GM19025 (cell line): ENCODE measurements at regions not wholly inside any gene's neighbourhood (a gene's known extent, or its start where the extent isn't known, plus 50 kb on each side); places are given as distances from the start of the nearest gene placed in this dataset.
"Not testable (repeated sequence)": the region's sequence is repeated elsewhere in the genome, so short reads cannot be mapped to it uniquely, and the experiment has no call there.

Source experiments
- ATAC-seq: cut with Tn5 transposase; IDR thresholded peaks from one replicate; pipeline ENCODE4 v1.9.1; 2021; ENCODE audit warnings: mild to moderate bottlenecking, low read depth, moderate library complexity; ENCODE audit not compliant: unreplicated experiment

DNA sequence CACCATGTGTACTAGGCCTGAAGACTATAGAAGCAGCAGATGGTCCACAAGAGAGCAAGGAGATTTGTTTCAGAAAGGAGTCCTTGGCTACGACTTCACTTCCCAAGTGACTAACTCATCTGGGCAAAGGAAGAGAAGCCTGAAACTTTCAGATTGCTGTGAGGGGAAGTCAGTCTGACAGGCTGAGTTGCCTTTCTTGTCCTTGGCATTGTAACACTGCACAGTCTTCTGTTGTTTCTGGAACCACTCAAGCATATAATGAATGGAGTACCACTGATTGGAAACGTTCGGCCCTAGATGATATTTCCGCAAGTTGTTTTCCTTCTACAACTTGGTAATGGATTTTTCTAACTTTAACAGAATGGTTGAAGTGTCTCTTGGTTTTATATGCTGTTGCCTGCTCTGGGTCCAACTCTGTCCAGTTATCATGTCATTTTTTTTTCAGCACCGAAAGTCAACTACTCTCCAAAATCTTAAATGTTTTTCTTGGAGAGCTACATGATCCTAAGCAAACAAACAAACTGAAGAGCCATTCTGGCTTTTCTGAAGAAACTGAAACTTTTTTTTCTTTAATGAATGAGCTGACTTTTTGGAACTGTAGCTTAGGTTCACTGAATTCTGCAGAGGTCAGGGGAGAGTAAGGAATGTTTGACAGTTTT is 685.7 kb downstream of the MECOM start:
- no peak for ATAC-seq

DNA sequence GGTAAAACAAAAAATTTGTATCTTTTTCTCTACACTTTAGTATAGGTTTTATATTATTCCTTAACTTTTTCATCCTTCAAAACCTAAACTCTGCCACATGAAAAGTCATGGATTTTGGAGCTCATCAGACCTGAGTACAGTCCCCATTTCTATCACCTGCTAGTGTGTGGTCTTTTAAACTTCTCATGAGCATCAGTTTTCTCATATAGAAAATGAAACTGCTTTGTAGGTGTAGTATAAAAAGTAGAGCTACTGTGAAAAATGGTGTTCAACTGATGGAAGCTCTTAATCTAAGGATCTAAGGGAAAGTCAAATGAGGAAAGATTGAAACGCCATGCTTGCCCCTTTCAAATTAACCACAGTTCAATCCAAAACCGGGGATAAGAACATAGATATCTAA is 686.5 kb downstream of the MECOM start:
- no peak for ATAC-seq

DNA sequence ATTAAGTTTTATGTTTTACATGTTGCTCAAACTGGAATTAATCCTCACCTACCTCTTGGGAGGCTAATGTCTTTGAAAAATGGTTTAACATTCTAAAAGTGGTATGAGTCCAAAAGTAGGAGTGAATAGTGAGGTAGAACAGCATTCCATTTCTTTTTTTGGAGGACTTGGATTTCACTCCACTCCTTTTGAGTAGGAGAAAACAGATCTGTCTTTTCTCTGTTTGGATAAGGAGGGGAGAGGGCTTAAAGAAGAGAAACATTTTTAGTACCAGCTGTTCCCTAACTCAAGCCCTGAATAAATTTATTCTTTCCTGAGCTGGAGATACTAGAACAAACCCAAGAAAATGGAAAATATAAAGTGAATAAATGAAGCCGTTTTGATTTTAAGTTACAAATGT is 687.9 kb downstream of the MECOM start:
- ATAC-seq: no peak

DNA sequence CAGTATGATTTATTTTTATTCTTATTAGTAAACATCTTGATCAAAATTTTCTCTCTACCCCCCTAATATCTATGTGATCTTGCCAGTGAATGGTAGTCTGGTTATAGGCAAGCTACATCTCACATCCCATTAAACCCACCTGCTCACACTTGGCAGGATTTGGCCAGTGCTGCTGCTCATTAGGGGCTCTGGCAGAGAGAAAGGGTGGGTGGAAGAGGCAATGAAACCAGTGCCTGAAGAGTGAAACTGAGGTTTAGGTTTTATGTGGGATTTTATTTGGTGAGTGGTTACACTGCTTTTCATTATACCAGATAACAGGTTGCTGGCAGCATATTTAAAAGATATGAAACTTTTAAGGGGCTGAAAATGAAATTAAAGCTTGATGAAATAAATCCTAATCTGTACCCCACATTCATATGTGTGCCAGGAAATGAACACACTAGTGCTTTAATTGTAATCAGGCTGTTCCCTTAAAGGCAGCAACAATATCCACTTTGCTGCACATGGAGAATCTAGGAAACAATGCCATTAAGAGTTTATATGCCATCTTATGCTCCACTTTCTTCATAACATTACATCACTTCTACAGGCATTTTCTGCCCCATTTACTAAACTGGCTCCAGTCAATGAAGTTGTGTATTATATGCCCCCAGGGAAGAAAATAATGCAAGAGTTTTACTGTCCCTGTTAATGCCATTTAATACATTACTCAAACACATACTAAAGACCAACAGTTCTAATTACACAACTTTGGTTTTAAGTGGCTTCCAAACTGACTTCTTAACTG is 688.7 kb downstream of the MECOM start:
- ATAC-seq: no peak

DNA sequence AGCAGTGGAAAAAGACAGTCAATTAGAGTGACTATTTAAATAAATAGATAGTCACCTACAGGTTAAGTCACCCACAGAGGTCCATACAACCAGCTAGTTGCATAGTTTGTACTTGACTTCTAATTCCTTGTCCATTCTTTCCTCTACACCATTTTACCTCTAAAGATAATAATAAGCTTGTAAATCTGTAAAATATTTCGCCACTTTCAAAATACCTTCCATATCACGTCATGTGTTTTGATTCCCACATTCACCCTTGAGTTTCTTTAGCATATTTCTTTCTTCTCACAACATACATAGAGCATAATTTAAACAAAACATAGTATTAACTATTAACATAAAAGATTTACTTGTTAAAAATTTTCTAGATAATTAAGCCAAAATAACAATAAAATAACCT is 689.6 kb downstream of the MECOM start:
- ATAC-seq: no peak

DNA sequence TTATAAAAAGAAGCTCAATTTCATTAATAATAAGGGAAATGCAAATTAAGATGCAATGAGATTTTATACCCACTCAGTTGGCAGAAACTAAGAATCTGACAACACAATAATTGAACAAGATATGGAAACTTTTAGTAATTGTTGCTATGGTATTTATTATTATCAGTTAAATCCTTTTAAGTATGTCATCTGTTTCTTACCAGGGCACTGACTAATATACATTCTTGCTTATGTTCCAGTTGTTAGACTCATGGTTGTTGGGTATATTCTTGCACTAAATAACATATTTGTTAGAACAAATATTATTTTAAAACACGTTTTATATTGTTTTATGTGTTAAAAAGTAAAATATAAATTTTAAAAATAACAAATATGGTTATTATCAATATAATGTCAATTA is 690.3 kb downstream of the MECOM start:
- no peak for ATAC-seq

DNA sequence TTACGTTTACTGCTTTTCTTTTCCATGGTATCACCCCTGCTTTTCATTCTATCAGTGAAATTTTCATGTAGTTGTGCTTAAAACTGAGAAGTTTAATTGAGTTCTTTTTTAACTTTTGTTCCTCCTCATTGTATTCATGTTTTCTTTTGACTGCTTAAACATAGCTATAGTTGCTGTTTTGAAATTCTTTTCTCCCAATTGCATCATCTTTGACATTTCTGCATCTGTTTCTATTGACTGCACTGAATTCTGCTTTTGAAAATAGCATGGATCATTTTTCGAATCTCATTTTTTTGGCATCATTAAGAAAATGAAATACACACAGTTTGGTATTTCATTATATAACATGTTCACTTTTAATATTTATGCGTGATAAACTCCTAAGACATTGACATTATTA is 694.9 kb downstream of the MECOM start:
- ATAC-seq: no peak

DNA sequence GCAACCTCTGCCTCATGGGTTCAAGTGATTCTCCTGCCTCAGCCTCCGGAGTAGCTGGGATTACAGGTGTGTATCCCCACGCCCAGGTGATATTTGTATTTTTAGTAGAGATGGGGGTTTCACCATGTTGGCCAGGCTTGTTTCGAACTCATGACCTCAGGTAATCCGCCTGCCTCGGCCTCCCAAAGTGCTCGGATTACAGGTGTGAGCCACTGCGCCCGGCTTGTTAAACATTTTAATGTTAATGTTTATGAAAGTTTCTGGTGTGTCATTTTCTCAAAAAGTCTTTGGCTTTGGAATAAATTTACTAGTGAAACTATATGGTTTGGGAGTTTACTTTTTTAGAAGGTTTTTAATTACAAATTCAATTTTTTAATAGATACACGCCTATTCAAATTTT is 698.8 kb downstream of the MECOM start:
- no peak for ATAC-seq

DNA sequence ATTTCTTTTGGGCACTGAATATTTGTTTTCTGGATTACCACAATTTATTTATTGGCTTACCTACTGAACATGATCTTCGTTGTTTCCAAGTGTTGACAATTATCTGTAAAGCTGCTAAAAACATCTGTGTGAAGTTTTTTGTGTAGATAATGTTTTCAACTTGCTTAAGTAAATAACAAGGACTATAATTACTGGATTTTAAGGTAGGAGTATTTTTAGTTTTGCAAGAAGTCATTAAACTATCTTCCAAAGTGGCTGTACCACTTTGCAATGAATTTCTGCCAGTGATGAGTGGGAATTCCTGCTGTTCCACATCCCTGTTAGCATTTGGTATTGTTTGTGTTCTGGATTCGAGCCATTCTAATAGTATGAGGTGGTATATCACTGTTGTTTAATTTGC is 702.2 kb downstream of the MECOM start:
- ATAC-seq: no peak

DNA sequence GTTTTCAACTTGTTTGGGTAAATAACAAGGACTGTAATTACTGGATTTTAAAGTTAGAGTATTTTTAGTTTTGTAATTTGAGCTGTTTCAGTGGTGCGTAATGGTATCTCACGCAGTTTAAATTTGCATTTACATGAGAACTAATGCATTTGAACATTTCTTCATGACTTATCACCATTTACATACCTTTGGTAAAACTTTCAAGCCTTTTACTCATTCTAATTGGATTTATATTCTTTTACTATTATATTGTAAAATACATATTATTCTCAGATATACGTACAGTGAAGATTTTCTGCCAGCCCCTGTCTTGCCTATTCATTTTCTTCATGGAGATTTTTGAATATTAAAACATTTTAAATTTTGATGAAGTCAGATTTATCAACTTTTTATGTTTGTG is 703.8 kb downstream of the MECOM start:
- no peak for ATAC-seq

DNA sequence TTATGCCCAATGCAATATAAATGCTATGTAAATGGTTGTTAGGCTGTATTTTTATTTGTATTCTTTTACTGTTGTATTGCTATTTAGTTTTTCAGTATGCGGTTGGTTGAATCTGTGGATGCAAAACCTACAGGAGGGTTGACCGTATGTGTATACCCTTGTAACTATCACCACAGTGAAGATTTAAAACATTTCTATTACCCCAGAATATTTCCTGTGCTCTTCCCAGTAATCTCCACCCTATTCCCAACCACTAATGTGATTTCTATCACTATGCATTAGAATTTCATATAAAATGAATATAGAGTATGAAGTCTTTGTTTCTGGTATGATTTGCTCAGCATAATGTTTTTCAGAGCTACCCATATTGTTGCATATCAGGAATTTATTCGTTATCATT is 705.0 kb downstream of the MECOM start:
- no peak for ATAC-seq

DNA sequence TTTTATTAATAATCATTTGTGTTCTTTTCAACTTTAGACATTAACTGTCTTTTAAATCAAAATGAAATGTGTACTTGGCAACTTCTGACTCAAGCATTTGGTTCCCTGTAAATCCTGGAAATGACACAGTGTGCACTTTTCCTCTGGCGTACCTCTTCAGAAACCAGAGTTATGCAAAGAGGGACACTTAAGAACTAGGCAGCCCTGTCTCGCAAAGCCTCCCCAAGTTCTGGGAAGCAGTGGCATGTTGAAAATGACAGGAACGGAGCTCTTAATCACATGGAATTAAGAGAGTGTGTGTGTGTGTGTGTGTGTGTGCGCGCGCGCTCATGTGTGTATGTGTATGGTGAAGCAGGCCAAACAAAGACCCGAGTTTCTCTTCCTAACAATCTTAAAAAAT is 707.4 kb downstream of the MECOM start:
- no peak for ATAC-seq

DNA sequence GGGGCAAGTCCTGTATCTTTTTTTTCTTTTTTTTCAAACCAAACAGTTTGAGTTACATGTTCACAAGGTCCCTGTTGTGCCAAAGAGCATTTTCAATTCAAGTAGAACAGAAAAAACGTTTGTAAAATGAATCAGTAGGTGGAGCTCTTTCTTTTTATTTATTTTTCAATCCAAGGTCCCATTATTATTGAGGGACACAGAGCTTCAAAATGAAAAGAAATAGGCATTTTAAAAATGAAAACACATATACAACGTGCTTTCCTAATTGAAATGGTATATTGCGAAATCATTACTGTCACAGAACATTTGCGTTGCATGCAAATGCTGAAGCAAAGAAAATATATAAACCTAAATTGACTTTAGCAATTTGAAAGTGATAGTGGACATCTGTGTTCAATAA is 711.0 kb downstream of the MECOM start:
- ATAC-seq: no peak

DNA sequence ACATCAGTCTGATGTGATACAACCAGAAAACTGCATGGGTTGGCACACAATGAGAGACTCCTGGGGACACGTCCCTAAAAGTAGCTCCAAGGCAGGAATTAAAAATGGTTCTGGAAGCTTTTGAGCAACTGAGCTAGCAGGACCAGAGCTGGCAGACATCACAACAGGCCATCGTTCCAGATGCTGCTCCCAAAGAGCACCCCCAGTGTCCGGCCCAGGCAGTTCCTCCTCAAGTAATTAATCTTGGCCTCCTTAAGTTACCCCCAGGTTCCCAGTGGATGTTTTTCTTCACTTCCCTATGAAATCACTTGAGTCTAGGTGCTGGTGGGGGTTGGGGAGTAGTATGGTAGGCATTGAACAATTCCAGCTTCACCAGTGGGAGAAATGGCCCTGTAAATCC is 711.6 kb downstream of the MECOM start:
- no peak for ATAC-seq

DNA sequence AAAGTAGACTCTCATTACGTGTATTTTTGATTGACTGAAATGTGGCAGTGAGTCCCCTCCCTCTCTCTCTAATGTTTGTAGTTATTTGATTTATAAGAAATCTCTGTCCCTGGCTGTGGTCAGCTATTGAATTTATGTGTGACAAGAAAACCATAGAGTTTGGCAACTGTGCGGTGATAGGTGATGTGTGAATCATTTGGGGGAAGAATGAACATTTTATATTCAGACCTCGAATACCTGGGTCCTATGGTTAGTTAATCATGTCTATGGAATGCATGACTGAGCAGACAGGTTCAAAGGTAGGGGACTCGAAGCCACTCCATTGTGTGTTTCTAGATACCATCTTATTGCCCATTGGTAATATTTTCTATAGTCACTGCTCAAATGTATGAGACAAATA is 712.1 kb downstream of the MECOM start:
- no peak for ATAC-seq

DNA sequence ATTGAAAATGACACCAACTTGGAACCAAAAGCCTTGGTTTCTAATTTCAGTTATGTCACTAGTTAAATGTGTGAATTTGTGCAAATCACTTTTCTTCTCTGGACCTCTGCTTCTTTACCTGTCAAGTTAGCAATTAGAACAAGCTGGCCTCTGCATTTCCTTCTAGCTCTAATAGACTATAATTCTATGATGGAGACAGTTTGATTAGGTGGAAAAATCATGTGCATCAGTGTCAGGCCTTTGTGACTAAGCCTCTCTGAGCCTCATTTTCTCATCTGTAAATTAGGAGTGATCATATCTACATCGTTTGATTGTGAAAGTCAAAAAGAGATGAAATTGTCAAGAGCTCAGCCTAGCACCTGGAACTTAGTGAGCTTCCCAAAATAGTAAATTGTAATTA is 712.9 kb downstream of the MECOM start:
- no peak for ATAC-seq

DNA sequence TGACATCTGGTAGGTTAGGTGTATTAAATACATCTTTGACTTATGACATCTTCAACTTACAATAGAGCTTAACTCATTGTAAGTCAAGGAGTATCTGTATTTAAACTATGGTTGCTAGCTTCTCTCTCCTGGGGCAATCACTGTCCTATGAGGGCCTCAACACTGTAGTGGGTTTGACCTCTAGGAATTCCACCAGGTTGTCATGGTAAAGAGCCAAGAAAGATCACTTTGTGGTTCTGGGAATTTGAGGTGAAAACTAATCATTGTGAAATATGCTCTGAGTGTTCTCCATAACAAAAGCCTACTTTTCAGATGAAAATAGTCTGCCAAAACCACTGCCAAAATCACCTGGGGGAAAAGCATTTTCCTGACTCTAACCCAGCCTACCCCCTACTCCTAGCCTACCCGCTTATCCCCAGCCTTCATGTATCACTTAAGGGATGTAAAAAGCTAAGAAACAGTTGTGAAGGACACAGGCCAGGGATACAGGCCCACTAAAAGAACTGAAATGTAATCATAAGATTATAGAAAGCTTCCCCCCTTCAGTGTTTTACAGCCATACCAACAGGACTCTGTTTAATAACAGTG is 723.8 kb downstream of the MECOM start:
- no peak for ATAC-seq

DNA sequence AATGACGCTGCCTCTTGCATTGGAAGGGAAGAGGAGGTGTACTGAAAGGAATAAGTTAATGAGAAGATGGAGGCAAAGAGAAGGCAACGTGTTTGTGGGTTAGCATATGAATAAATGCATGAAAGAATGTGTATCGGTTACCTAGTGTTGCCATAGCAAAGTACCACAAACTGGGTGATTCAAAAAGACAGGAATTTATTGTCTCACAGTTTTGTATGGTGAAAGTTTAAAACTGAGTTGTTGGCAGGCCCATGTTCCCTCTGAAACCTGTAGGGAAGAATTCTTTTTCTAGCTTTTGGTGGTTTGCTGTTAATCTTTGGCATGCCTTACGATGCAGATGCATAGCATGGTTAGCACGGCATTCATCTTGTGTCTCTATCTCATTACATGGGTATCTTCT is 729.9 kb downstream of the MECOM start:
- no peak for ATAC-seq

DNA sequence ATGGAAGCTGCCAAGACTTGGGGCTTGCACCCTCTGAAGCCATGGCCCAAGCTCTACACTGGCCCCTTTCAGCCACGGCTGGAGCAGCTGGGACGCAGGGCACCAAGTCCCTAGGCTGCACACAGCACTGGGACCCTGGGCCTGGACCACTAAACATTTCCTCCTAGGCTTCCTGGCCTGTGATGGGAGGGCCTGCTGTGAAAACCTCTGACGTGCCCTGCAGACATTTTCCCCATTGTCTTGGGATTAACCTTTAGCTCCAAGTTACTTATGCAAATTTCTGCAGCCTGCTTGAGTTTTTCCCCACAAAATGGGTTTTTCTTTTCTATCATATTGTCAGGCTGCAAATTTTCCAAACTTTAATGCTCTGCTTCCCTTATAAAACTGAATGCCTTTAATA is 733.5 kb downstream of the MECOM start:
- not testable (repeated sequence) for ATAC-seq

DNA sequence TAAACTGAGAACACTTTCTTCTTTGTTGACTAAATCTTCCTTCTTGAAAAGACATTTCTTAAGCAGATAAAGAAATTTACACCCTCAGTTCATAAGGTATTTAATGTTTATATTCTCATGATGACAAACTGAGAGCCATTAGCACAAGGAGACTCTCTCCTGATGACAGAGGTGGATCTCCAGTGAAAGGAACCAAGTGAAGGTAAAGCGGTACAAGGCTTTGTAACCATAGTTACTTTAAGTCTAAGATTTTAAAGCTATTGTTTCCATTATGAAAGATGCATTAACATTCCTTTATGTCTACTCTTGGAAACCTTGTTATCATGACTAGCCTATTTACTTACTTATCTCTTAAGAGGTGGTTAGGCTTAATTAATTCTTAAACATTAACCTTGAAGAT is 737.1 kb downstream of the MECOM start:
- ATAC-seq: no peak

DNA sequence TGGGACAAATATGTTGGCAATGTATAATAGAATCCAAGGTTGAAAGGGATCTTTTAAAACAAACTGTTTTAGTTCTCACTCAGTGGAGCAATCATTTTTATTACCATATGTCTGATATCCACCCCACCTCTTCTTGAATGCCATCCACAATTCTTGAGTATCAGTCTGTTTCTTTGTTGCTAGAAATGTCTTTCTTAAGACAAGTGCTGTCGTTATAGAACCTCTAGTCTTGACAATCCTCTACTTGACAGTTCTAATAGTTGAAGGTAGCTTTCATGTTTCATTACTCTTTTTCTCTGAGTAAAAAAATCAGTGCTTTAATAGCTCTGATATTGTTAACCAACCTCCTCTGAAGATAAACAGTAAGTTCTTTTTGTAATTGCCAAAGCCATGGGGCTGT is 737.9 kb downstream of the MECOM start:
- ATAC-seq: no peak

DNA sequence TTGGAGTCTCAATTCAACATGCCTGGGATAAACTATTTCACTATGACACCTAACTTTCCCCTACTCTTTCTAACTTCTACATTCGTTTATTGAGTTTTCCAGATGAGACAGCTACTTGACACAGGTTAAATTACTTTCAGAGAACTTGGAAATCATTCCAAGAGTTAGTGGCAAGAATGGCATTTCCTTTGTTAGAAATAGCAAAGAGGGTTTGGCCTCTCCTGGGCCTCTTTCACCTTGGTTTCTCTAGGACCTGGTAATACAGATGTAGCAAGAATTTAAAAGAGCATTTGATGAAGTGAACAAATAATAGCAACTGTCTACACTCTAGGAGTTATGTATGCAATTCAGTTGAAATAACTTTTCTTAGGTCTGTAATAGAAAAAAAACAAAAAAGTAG is 748.9 kb downstream of the MECOM start:
- no peak for ATAC-seq
